Cardiac septum (tissue), 1 donor: ENCODE measurements at regions not wholly inside any gene's neighbourhood (a gene's known extent, or its start where the extent isn't known, plus 50 kb on each side); places are given as distances from the start of the nearest gene placed in this dataset.
"Not testable (repeated sequence)": the region's sequence is repeated elsewhere in the genome, so short reads cannot be mapped to it uniquely, and the experiment has no call there.

Experiments used
- DNase-seq: peaks from one replicate; pipeline ENCODE4 v3.0.0-alpha.2; 2020; ENCODE audit warnings: low spot score
- intact Hi-C: fragments of 100-400 bp; cut with DNase I; formaldehyde crosslinking; loops from one replicate; pipeline ENCODE4 v1.14.0; 2022
- donor health status: DM: no; HTN: no; CAD: no.

DNA sequence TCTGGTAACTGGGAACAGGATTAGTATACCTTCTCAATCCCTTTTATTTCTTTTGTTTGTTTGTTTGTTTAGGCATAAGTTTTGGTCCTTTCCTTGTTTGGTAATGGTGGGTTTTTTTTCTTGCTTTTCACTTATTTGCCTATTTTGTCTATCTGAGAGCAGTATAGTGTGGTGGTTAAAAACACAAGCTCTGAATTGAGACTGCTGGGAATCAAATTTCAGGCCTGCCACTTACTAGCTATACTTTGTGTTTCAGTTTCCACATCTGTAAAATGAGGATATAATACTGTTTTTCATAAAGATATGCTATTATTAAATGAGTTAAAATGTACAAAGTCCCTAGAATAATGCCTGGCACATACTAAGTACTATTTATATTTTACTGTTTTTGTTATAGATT lies 81.6 kb upstream of the IVNS1ABP start:
- intact Hi-C loops: no loop called here

GRCh38 chr1:185398022-185398421 lies 81.0 kb upstream of the IVNS1ABP start:
- no peak for DNase-seq
- intact Hi-C loops: no loop called here

More for the DNA sequence above, 81.6 kb upstream of the IVNS1ABP start:
- no peak for DNase-seq

GRCh38 chr1:185397183-185397582 lies 80.1 kb upstream of the IVNS1ABP start:
- DNase-seq: no peak
- intact Hi-C loops: no loop called here

GRCh38 chr1:185396126-185396525 lies 79.1 kb upstream of the IVNS1ABP start:
- DNase-seq: no peak
- intact Hi-C loops: no loop called here

DNA sequence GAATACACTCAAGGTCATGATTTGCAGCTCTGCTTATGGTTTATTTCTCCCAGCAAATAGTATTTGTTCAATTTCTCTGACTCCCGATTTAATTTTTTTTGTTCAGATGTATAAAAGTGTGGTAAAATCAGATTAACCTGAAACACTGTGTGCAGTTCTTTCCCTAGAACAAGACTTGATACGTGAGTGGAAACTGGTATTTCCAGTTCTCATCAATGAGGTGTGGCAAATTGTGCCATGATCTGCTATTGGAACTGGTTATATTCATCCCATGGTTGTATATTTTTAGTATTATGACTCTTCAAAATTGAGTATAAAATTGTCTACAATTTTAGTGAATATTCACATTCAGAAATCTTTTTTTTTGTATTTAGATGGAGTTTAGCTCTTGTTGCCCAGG lies 76.8 kb upstream of the IVNS1ABP start:
- no peak for DNase-seq
- intact Hi-C loops: no loop called here

- intact Hi-C loops: no loop called here
Measured at GRCh38 chr1:185393205-185393604, 76.2 kb upstream of the IVNS1ABP start.

GRCh38 chr1:185388815-185389214 lies 71.8 kb upstream of the IVNS1ABP start:
- DNase-seq: no peak
- intact Hi-C loops: no loop called here

More at GRCh38 chr1:185393205-185393604, 76.2 kb upstream of the IVNS1ABP start:
- no peak for DNase-seq

- DNase-seq: no peak
- intact Hi-C loops: no loop called here
Measured at GRCh38 chr1:185388346-185388745, 71.3 kb upstream of the IVNS1ABP start.

- DNase-seq: no peak
- intact Hi-C loops: no loop called here
Measured at GRCh38 chr1:185385991-185386390, 68.9 kb upstream of the IVNS1ABP start.

DNA sequence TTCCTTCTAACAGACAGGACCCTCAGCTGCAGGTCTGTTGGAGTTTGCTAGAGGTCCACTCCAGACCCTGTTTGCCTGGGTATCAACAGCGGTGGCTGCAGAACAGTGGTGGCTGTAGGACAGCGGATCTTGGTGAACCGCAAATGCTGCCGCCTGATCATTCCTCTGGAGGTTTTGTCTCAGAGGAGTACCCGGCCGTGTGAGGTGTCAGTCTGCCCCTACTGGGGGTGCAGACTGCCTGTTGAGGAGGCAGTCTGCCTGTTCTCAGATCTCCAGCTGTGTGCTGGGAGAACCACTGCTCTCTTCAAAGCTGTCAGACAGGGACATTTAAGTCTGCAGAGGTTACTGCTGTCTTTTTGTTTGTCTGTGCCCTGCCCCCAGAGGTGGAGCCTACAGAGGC lies 66.8 kb upstream of the IVNS1ABP start:
- DNase-seq, intact Hi-C loops: not testable (repeated sequence)

DNA sequence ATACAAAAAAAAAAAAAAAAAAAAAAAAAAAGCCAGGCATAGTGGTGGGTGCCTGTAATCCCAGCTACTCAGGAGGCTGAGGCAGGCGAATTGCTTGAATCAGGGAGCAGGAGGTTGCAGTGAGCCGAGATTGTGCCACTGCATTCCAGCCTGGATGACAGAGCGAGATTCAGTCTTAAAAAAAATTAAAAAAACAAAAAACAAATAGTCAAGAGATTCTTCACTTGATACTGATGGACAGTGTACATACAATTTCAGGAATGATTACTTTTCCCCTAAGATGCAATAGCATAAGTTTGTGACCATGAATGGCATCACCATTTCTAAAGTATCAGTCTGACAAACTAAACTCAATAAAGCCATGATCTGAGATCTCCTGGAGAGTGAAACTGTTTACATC lies 60.8 kb upstream of the IVNS1ABP start:
- intact Hi-C loops: no loop called here
- no peak for DNase-seq

DNA sequence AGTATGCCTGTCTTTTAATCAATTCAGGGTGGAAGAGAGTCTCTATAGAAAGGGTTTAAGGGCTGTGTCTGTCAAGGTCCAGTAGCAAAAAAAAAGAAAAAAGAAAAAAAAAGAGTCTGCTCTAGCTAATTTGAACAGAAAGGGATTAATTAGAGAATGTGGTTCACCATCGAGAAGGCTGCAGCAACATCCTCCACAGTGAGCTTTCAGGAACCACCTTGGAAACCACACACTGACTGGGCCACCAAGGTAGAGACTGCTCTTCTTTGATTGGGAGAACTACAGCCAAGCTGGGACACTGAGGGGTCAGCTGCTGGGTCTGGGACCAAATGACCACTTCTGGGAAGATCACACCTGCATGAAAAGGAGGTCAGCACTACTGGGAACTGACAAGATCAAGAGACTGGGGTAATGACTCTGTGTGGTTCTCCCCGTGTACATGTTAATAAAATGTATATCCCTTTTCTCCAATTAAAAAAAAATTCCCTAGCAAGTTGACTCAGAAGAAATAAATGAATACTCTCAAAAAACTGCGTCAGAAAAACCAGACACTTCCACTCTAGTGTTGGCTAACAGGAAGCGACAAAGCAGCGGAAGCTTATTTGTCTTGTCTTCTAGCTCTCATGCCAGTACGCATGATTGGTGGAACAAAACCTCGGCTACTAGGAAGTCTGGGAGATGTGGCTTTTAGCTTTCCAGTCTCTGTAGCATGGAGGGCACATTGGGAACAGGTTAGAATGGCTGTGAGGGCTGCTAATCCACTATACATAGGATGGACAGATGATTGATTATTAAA lies 60.0 kb upstream of the IVNS1ABP start:
- no peak for DNase-seq
- intact Hi-C loops: no loop called here

DNA sequence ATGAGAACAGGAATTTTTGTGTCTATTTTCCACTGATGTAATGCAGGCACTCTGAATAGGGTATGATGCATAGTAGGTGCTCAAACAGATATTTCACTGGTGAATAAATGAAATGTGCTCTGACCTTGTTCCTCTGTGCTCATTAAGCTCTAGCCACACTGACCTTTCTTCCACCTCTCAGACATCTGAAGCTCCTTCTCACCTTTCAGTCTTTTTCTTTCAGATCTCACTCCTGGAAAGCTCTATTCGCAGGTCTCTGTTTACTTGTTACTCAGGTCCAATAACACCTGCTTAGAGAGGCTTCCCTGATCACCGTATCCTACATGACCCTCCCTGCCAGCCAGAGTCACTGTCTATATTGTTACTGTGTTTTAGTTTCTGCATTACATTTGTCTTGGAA lies 59.2 kb upstream of the IVNS1ABP start:
- intact Hi-C loops: no loop called here
- DNase-seq: no peak

- DNase-seq: peak; percentile 85
- intact Hi-C loops: no loop called here
Measured at GRCh38 chr1:185375583-185375982, 58.5 kb upstream of the IVNS1ABP start.

DNA sequence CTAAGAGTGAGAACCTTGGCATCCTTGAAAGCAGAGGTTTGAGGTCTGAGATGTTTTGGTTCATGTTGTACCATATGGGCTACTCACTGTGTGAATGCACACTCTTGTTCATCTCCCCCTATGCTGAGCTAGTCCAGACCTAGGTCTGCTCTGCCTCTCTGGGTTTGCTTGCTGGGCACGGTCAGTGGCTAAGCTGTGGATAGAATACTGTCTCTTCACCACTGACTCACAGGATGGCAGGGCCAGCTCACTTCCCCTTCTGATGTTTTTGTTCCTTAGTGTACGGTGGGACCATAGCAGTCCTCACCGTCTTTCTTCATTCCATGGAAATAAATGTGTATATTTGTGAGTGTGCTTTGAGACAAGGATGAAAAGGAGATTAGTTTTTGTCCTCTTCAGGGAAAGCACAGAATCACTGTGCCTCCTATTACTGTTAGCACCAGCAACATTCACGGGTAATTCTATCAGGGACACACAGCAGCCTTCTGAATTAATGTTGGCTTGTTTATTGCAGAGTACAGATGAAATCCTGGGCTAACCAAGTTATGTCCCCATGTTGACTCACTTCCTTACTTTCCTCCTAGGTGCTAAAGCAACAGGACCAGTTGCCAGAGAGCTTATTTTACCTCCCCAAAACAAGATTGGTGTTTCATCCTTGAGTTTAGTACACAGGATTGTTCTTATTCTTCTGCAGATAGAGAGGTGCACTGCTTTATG lies 56.9 kb upstream of the IVNS1ABP start:
- intact Hi-C loops: no loop called here
- DNase-seq: peak; percentile 77

DNA sequence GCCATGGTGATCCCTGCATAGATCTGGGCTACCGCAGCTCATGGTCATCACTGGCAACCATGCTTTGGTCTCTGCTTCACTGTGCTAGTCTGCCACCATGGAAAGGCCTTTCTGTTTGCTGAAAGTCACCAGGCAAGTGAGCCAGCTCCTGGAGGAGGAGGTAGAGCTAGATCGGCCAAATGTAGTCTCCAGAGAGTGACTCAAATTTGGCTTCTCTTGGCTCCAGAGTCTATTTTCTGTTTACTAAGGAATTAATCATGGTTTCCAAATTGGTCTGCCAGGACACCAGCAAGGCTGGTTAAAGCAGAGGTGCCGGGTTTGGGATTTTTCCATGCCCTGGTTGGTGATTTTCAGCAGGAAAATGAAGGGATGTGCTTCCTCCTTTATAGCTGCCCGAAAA lies 52.7 kb upstream of the IVNS1ABP start:
- intact Hi-C loops: no loop called here
- DNase-seq: no peak

GRCh38 chr1:185368913-185369491 lies 52.0 kb upstream of the IVNS1ABP start:
- intact Hi-C loops: no loop called here
- no peak for DNase-seq

- intact Hi-C loops: no loop called here
- no peak for DNase-seq
Measured at GRCh38 chr1:185368313-185368855, 51.3 kb upstream of the IVNS1ABP start.

DNA sequence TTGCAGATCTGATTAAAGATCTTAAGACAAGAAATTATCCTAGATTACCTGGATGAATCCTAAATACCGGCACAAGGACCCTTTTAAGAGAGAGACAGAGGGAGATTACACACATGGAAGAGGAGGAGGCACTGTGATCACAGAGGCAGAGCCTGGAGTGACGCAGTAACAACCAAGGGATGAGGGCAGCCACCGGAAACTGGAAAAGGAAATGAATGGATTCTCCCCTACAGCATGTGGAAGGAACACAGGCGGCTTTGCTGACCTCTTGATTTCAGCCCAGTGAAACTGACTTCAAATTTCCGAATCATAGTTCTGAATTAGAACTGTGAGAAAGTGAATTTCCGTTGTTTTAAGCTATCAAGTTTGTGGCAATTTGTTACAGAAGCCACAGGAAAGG lies 50.2 kb upstream of the IVNS1ABP start:
- DNase-seq: no peak

More for the DNA sequence above, 50.2 kb upstream of the IVNS1ABP start:
- intact Hi-C loops: no loop called here
